Stomach (tissue), 4 donors: ENCODE measurements at regions not wholly inside any gene's neighbourhood (a gene's known extent, or its start where the extent isn't known, plus 50 kb on each side); places are given as distances from the start of the nearest gene placed in this dataset.

Source experiments
- POLR2AphosphoS5 ChIP-seq, 3 donors: sonication (generic); formaldehyde crosslinking; IDR thresholded peaks; one replicate each; pipeline ENCODE4 v1.6.1; 2016; ENCODE audit warnings: antibody characterized with exemption in 3 of 3
- TF ChIP-seq, protein P1 (sequence below), 7 experiments: fragments of 450-650 bp in 4 of 7; fragments of 200-600 bp in 3 of 7; sonication (generic) in 3 of 7; IDR thresholded peaks; one replicate each; pipeline ENCODE4 v1.5.1; 2016 to 2019; ENCODE audit warnings: antibody characterized with exemption in 7 of 7, control low read depth in 2 of 7, mild to moderate bottlenecking in 1 of 7

GRCh38 chr15:91609231-91609630 is 244.3 kb upstream of the SLCO3A1 start:
- TF ChIP-seq, protein P1, sequence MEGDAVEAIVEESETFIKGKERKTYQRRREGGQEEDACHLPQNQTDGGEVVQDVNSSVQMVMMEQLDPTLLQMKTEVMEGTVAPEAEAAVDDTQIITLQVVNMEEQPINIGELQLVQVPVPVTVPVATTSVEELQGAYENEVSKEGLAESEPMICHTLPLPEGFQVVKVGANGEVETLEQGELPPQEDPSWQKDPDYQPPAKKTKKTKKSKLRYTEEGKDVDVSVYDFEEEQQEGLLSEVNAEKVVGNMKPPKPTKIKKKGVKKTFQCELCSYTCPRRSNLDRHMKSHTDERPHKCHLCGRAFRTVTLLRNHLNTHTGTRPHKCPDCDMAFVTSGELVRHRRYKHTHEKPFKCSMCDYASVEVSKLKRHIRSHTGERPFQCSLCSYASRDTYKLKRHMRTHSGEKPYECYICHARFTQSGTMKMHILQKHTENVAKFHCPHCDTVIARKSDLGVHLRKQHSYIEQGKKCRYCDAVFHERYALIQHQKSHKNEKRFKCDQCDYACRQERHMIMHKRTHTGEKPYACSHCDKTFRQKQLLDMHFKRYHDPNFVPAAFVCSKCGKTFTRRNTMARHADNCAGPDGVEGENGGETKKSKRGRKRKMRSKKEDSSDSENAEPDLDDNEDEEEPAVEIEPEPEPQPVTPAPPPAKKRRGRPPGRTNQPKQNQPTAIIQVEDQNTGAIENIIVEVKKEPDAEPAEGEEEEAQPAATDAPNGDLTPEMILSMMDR (IDR thresholded peaks at IDR 0.05), result no peak
- no peak for TF ChIP-seq POLR2AphosphoS5 (IDR thresholded peaks at IDR 0.05)
